AG04449 (cell line): ENCODE measurements at regions not wholly inside any gene's neighbourhood (a gene's known extent, or its start where the extent isn't known, plus 50 kb on each side); places are given as distances from the start of the nearest gene placed in this dataset.

Experiments
- CTCF ChIA-PET: fragments of 350-600 bp; formaldehyde crosslinking; extraction: SDS; loops from one replicate; lab custom pipeline; 2021; ENCODE audit warnings: antibody characterized with exemption; lab: Yijun Ruan, JAX
- POLR2A ChIA-PET: fragments of 400-600, 350-600 bp; formaldehyde crosslinking; extraction: SDS; loops from one replicate; lab custom pipeline; 2020; ENCODE audit warnings: antibody characterized with exemption, inconsistent platforms; lab: Yijun Ruan, JAX
- DNase-seq: peaks from one replicate; pipeline ENCODE4 v3.0.0-alpha.2; 2010; ENCODE audit warnings: low read depth, low spot score
- H3K4me3 ChIP-seq: 2 replicates; pipeline ENCODE4 v1.5.1; 2011; ENCODE audit warnings: low read depth, mild to moderate bottlenecking, control low read depth, low read length
- TF ChIP-seq, protein P1 (sequence below): IDR thresholded peaks from one replicate; pipeline ENCODE4 v1.5.1; 2011; ENCODE audit warnings: mild to moderate bottlenecking, moderate library complexity, low read length, control low read depth, inconsistent platforms; ENCODE audit not compliant: insufficient read depth; ENCODE audit errors: missing control alignments

DNA sequence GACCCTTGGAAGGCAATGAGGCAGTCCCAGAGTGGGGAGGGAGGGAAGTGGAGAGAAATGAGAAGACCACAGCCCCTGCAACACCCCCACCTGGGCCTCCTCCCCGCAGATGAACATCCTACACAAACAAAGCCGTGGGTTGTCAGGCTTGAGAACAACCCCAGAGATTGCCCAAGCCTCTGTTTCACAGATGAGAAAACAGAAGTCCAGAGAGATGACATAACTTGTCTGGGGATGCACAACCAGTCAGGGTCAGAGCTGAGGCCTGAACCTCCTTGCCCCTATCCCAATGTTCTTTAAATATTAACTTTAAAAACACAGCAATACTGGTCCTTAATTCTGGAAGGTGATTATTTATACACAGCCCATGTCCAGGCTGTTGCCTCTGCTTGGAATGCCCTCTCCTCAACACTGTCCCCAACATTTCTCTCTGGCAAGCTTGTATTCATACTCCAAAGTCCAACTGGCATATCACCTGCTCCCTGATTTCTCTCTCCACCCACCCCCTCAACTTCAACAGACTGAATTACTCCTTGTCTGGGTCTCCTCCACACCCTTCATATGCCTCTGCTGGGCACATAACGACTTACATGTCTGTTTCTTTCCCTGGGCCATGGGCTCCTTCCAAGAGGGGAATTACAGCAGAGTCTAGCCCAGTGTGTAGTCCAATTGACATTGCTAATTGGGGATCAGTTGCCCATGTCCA is 135.5 kb upstream of the LRFN2 start:
- CTCF ChIA-PET = no interaction called here
- no peak for DNase-seq

DNA sequence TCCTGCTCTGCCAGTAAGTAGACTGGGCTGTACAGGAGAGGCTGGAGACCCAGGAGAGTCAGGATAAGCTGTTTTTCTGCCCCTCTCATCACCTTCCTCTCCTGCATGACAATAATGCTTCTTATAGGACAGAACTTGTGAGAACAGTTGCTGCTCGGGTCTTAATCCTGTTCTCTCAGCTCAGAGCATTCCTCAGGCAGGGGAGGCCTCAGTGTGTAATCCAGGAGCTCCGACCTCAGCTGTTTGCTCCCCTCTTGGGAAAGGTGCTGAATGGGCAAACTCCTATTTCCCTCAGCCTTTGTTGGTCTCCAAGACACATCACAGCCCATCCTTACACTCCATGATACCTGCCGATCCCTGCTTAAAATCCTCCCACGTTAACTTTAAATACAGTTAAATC is 134.9 kb upstream of the LRFN2 start:
- DNase-seq = no peak
- no peak overlapping the region for H3K4me3 ChIP-seq
- TF ChIP-seq, protein P1, sequence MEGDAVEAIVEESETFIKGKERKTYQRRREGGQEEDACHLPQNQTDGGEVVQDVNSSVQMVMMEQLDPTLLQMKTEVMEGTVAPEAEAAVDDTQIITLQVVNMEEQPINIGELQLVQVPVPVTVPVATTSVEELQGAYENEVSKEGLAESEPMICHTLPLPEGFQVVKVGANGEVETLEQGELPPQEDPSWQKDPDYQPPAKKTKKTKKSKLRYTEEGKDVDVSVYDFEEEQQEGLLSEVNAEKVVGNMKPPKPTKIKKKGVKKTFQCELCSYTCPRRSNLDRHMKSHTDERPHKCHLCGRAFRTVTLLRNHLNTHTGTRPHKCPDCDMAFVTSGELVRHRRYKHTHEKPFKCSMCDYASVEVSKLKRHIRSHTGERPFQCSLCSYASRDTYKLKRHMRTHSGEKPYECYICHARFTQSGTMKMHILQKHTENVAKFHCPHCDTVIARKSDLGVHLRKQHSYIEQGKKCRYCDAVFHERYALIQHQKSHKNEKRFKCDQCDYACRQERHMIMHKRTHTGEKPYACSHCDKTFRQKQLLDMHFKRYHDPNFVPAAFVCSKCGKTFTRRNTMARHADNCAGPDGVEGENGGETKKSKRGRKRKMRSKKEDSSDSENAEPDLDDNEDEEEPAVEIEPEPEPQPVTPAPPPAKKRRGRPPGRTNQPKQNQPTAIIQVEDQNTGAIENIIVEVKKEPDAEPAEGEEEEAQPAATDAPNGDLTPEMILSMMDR = no peak
- ChIA-PET CTCF (no interaction called here), POLR2A (no interaction called here)

More for the DNA sequence above, 135.5 kb upstream of the LRFN2 start:
- POLR2A ChIA-PET = no interaction called here
- TF ChIP-seq, protein P1 = no peak
- H3K4me3 ChIP-seq = no peak overlapping the region

DNA sequence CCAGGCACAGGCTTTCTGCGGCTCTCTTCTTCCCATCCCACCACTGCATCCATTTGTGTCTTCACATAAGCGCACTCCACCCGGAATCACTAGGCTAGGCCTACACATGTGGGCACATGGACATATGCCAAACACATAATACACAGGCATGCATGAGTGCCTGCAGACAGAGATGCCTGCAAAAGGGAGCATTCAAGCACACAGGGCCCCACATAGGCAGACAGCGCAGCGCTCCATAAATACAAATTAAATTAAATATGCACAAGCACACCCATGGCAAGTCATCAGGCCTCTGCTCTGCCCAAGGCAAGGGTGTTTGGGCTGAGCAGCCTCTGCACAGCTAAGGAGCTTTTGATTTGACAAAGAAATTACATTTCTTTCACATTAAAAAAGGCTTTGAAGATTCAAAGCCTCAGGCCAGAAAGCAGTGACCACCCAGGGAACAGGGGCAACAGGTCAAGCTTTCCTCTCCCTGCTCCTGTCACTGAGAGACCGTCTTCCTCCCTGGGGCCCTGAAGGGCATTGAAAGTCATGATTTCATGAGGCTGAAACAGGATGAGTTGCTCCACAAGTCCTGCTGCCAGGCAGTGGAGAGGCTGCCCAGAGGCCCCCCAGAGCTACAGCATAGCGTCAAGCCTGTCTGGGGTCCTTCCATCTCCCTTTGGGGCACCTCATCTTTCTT is 134.2 kb upstream of the LRFN2 start:
- DNase-seq = no peak
- ChIA-PET CTCF (no interaction called here), POLR2A (no interaction called here)
- TF ChIP-seq, protein P1 = no peak
- H3K4me3 ChIP-seq = no peak overlapping the region

DNA sequence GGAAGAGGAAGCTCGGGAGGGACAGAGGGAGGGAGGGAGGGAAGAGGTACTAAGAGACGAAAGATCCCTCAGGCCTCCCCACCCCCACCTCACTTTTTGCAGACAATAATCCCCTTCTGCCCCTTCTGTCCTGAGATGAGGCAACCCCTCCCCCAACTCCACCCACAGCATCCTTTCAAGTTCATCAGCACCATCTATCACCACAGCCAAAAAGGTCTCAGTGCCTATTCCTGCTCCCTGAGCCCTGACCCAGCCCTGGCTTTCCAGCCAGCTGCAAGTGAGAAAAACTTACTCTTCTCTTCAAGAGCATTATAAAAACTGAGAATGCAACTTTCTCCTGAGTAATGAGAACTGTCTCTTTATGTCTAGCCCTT is 133.2 kb upstream of the LRFN2 start:
- no peak overlapping the region for H3K4me3 ChIP-seq
- CTCF ChIA-PET = no interaction called here
- POLR2A ChIA-PET = no interaction called here
- TF ChIP-seq, protein P1 = no peak
- no peak for DNase-seq

DNA sequence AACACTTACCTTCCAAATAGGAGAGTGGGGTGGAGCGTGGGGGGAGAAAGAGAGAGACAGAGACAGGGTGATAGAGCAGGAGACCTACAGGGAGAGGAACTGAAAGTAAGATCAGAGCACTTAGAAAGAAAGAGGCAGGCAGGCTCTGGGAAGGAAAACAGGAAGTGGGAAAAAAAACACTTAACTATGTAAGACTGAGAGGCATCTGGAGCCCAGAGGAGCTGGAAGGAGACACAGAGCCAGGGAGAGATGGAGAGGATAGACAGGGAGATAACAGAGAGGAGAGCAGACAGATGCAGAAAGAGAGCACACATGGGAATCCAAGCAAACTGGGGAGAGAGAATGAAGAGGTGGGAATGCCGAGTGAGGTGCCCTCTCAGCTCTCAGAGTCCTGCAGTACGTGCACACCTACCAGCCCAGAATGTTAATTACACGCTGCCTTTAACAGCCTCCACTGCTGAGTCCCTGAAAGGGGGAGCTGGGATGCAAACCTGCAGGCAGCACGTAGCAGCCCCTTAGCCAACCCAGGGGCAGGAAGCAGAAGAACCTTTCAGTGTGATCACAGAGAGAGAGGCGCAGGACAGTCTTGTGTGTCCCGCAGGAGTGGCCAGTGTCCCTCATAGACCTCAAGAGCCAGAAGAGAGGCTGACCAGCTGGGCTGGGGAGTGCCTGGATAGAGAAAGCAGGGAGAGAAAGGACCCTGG is 132.7 kb upstream of the LRFN2 start:
- TF ChIP-seq, protein P1 = no peak
- H3K4me3 ChIP-seq = peak overlapping the region; percentile 30; the same call in 1 of the 2 replicates
- CTCF ChIA-PET = no interaction called here
- POLR2A ChIA-PET = no interaction called here
- peak; percentile 41 for DNase-seq

DNA sequence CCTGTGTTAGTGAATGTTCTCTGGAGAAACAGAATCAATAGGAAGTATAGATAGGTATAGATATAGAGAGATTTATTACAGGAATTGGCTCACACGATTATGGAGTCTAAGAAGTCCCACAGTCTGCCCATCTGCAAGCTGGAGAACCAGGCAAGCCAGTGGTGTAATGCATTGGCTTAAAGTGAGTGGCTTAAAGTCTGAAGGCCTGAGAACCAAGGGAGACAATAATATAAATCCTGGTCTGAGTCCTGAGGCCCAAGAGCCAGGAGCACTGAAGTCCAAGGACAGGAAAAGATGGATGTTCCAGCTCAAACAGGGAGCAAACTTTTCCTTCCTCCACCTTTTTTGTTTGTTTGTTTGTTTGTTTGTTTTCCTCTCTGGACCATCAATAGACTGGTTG is 131.2 kb upstream of the LRFN2 start:
- ChIA-PET POLR2A (no interaction called here), CTCF (no interaction called here)
- TF ChIP-seq, protein P1 = no peak
- H3K4me3 ChIP-seq = no peak overlapping the region
- no peak for DNase-seq
